ENCODE measurements at regions not wholly inside any gene's neighbourhood (a gene's known extent, or its start where the extent isn't known, plus 50 kb on each side); places are given as distances from the start of the nearest gene placed in this dataset.

DNA sequence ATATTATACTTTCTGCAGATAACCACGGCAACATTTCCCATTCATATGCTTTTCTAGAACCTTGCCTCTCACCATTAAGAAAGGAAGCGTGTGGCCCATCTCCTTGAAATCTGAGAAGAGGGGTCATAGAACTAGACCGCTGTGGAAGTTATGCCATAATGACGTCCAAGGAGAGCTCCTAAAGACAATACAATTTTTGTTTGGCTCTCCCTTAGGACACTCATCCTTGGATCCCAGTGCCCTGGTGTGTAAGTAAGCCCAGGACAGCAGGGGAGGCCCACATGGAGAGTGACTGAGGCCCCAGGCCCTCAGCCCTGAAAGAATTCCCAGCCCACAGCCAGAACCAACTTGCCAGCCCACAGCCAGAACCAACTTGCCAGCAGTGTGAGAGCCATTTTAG lies 379.6 kb downstream of the FOXA2 start:
- TF ChIP-seq, protein P1, sequence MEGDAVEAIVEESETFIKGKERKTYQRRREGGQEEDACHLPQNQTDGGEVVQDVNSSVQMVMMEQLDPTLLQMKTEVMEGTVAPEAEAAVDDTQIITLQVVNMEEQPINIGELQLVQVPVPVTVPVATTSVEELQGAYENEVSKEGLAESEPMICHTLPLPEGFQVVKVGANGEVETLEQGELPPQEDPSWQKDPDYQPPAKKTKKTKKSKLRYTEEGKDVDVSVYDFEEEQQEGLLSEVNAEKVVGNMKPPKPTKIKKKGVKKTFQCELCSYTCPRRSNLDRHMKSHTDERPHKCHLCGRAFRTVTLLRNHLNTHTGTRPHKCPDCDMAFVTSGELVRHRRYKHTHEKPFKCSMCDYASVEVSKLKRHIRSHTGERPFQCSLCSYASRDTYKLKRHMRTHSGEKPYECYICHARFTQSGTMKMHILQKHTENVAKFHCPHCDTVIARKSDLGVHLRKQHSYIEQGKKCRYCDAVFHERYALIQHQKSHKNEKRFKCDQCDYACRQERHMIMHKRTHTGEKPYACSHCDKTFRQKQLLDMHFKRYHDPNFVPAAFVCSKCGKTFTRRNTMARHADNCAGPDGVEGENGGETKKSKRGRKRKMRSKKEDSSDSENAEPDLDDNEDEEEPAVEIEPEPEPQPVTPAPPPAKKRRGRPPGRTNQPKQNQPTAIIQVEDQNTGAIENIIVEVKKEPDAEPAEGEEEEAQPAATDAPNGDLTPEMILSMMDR (IDR thresholded peaks at IDR 0.05) = no peak
- no peak for TF ChIP-seq POLR2A (IDR thresholded peaks at IDR 0.05)

All from body of pancreas (tissue), 4 donors.